Chondrocyte (in vitro differentiated cells): ENCODE measurements at regions not wholly inside any gene's neighbourhood (a gene's known extent, or its start where the extent isn't known, plus 50 kb on each side); places are given as distances from the start of the nearest gene placed in this dataset.
A peak's percentile ranks its signal among the peaks of the same experiment; 100 is the strongest.

Experiments used
- DNase-seq: peaks from one replicate; pipeline ENCODE4 v3.0.0; 2021; ENCODE audit warnings: mixed read lengths, low spot score
- H3K27ac Mint-ChIP-seq: one replicate; pipeline ENCODE4 v1.8.0; 2021; ENCODE audit warnings: mild to moderate bottlenecking, moderate library complexity, mixed read lengths; ENCODE audit not compliant: unreplicated experiment
- H3K27me3 Mint-ChIP-seq: 2 replicates; pipeline ENCODE4 v1.8.0; 2021; ENCODE audit warnings: low read depth, mixed read lengths
- H3K36me3 Mint-ChIP-seq: 2 replicates; pipeline ENCODE4 v1.8.0; 2021; ENCODE audit warnings: low read depth, mixed read lengths
- H3K4me1 Mint-ChIP-seq: 2 replicates; pipeline ENCODE4 v1.8.0; 2021; ENCODE audit warnings: low read depth, mild to moderate bottlenecking, mixed read lengths
- H3K4me3 Mint-ChIP-seq: one replicate; pipeline ENCODE4 v1.8.0; 2021; ENCODE audit warnings: mild to moderate bottlenecking, moderate library complexity, mixed read lengths; ENCODE audit not compliant: unreplicated experiment
- H3K9me3 Mint-ChIP-seq: 2 replicates; pipeline ENCODE4 v1.8.0; 2021; ENCODE audit warnings: low read depth, mixed read lengths
- CTCF ChIP-seq: fragments of 200-600 bp; sonication (generic); IDR thresholded peaks from 2 replicates; pipeline ENCODE4 v1.5.0; 2021; ENCODE audit warnings: antibody characterized with exemption, mild to moderate bottlenecking, moderate library complexity

GRCh38 chr3:164521644-164522043 is 556.7 kb downstream of the SI start:
- no peak for TF ChIP-seq CTCF
- no peak overlapping the region for H3K27ac Mint-ChIP-seq
- H3K27me3 Mint-ChIP-seq = peaks cover 6% of the 10 kb centered on the region
- no peak overlapping the region for H3K4me3 Mint-ChIP-seq
- no peaks in the 10 kb centered on the region for H3K4me1 Mint-ChIP-seq
- H3K9me3 Mint-ChIP-seq = peaks cover 26% of the 10 kb centered on the region
- no peak for DNase-seq
- H3K36me3 Mint-ChIP-seq = no peaks in the 10 kb centered on the region

GRCh38 chr3:164521139-164521538 is 557.2 kb downstream of the SI start:
- no peak for TF ChIP-seq CTCF
- Mint-ChIP-seq H3K27me3 (peaks cover 6% of the 10 kb centered on the region), H3K27ac (no peak overlapping the region), H3K9me3 (peaks cover 30% of the 10 kb centered on the region), H3K4me1 (no peaks in the 10 kb centered on the region), H3K36me3 (no peaks in the 10 kb centered on the region), H3K4me3 (no peak overlapping the region)
- DNase-seq = peak; percentile 51

- DNase-seq = peak; percentile 56
- no peak overlapping the region for H3K27ac Mint-ChIP-seq
- peaks cover 9% of the 10 kb centered on the region for H3K27me3 Mint-ChIP-seq
- no peaks in the 10 kb centered on the region for H3K36me3 Mint-ChIP-seq
- no peaks in the 10 kb centered on the region for H3K4me1 Mint-ChIP-seq
- H3K4me3 Mint-ChIP-seq = no peak overlapping the region
- TF ChIP-seq CTCF = no peak
- peaks cover 37% of the 10 kb centered on the region for H3K9me3 Mint-ChIP-seq
These were observed 563.0 kb downstream of the SI start for GRCh38 chr3:164515256-164515655.

GRCh38 chr3:164514576-164514975 is 563.7 kb downstream of the SI start:
- Mint-ChIP-seq H3K27me3 (peaks cover 9% of the 10 kb centered on the region), H3K9me3 (peaks cover 37% of the 10 kb centered on the region), H3K4me3 (no peak overlapping the region), H3K36me3 (no peaks in the 10 kb centered on the region), H3K4me1 (no peaks in the 10 kb centered on the region), H3K27ac (no peak overlapping the region)
- peak; percentile 44 for DNase-seq
- TF ChIP-seq CTCF = no peak

- Mint-ChIP-seq H3K4me1 (no peaks in the 10 kb centered on the region), H3K9me3 (no peaks in the 10 kb centered on the region), H3K4me3 (no peak overlapping the region), H3K36me3 (peaks cover 2% of the 10 kb centered on the region), H3K27ac (no peak overlapping the region), H3K27me3 (peaks cover 14% of the 10 kb centered on the region)
- DNase-seq = no peak
- TF ChIP-seq CTCF = no peak
These were observed 570.4 kb downstream of the SI start for GRCh38 chr3:164507886-164508285.
